A673 (cell line): ENCODE measurements at regions not wholly inside any gene's neighbourhood (a gene's known extent, or its start where the extent isn't known, plus 50 kb on each side); places are given as distances from the start of the nearest gene placed in this dataset.

Experiments
- BruUV-seq: library from RNA; stranded (reverse); fragments of 400-500 nt; replicated peaks from 2 replicates; lab custom pipeline; 2021; lab: Mats Ljungman, UMichigan
- CTCF ChIA-PET: fragments of 300-600 bp; sonication (Branson Sonifier 250); formaldehyde crosslinking; loops from one replicate; lab custom pipeline; 2022; ENCODE audit warnings: antibody characterized with exemption; lab: Charles Lee
- POLR2A ChIA-PET: fragments of 300-600 bp; sonication (Branson Sonifier 250); formaldehyde crosslinking; loops from one replicate; lab custom pipeline; 2022; ENCODE audit warnings: antibody characterized with exemption; ENCODE audit not compliant: low non-redundant PET; lab: Charles Lee
- DNase-seq: peaks from one replicate; pipeline ENCODE4 v3.0.0-alpha.2; 2015; ENCODE audit warnings: low spot score
- H3K27ac ChIP-seq: fragments of 200-600 bp; sonication (generic); 2 replicates; pipeline ENCODE4 v1.5.1; 2016; ENCODE audit warnings: mixed run types, low read depth, mild to moderate bottlenecking, mixed read lengths, antibody characterized with exemption, low read length; ENCODE audit not compliant: poor library complexity, severe bottlenecking
- H3K27me3 ChIP-seq: fragments of 200-600 bp; sonication (generic); replicated peaks from 2 replicates; pipeline ENCODE4 v1.6.1; 2017; ENCODE audit warnings: mixed run types, low read depth, mild to moderate bottlenecking, mixed read lengths, antibody characterized with exemption, low read length; ENCODE audit not compliant: insufficient read depth, poor library complexity
- H3K36me3 ChIP-seq: fragments of 200-600 bp; sonication (generic); 2 replicates; pipeline ENCODE4 v1.6.1; 2016; ENCODE audit warnings: mixed run types, mild to moderate bottlenecking, mixed read lengths, antibody characterized with exemption, low read length; ENCODE audit not compliant: insufficient read depth, poor library complexity, severe bottlenecking
- H3K4me1 ChIP-seq: fragments of 200-600 bp; sonication (generic); 2 replicates; pipeline ENCODE4 v1.6.1; 2017; ENCODE audit warnings: mixed run types, mild to moderate bottlenecking, mixed read lengths, antibody characterized with exemption, low read length; ENCODE audit not compliant: insufficient read depth, poor library complexity, severe bottlenecking
- H3K4me3 ChIP-seq: fragments of 200-600 bp; sonication (generic); 2 replicates; pipeline ENCODE4 v1.5.1; 2016; ENCODE audit warnings: low read depth, mixed run types, mild to moderate bottlenecking, mixed read lengths, low read length; ENCODE audit not compliant: poor library complexity, severe bottlenecking
- H3K9me3 ChIP-seq: fragments of 200-600 bp; sonication (generic); 2 replicates; pipeline ENCODE4 v1.6.1; 2016; ENCODE audit warnings: mixed run types, low read depth, mild to moderate bottlenecking, mixed read lengths, antibody characterized with exemption, low read length; ENCODE audit not compliant: poor library complexity, severe bottlenecking
- CTCF ChIP-seq: fragments of 300-800, 200-600 bp; sonication (generic); conservative IDR thresholded peaks from 2 replicates; pipeline ENCODE4 v1.5.1; 2017; ENCODE audit warnings: low read depth, mild to moderate bottlenecking, antibody characterized with exemption, low read length, moderate library complexity, mixed read lengths
- EZH2 ChIP-seq: fragments of 200-600 bp; sonication (generic); IDR thresholded peaks from 2 replicates; pipeline ENCODE4 v1.6.1; 2017; ENCODE audit warnings: borderline replicate concordance, low read depth, mild to moderate bottlenecking, mixed read lengths, antibody characterized with exemption, low read length; ENCODE audit not compliant: poor library complexity, severe bottlenecking
- intact Hi-C: fragments of 100-400 bp; cut with micrococcal nuclease; formaldehyde crosslinking; loops from one replicate; pipeline ENCODE4 v1.10.0; 2022; ENCODE audit not compliant: unreplicated experiment

- no peak overlapping the region for H3K27ac ChIP-seq
- H3K9me3 ChIP-seq = peaks cover 4% of the 10 kb centered on the region
- POLR2A ChIA-PET = no interaction called here
- no peaks in the 10 kb centered on the region for H3K36me3 ChIP-seq
- no peaks in the 10 kb centered on the region for H3K4me1 ChIP-seq
- BruUV-seq = no TSS peak
- no peak for TF ChIP-seq CTCF
- no peak for TF ChIP-seq EZH2
- intact Hi-C loops = no loop called here
- H3K4me3 ChIP-seq = no peak overlapping the region
- H3K27me3 ChIP-seq = no peaks in the 10 kb centered on the region
- no peak for DNase-seq
- CTCF ChIA-PET = no interaction called here
These were observed 504.7 kb upstream of the RBFOX1 start for GRCh38 chr16:6827931-6828330.

GRCh38 chr16:6827267-6827666 lies 505.4 kb upstream of the RBFOX1 start:
- CTCF ChIA-PET = no interaction called here

GRCh38 chr16:6822041-6822440 lies 510.6 kb upstream of the RBFOX1 start:
- Histone ChIP-seq H3K4me1 (no peaks in the 10 kb centered on the region), H3K36me3 (no peaks in the 10 kb centered on the region), H3K9me3 (peaks cover 4% of the 10 kb centered on the region), H3K4me3 (no peak overlapping the region), H3K27ac (no peak overlapping the region), H3K27me3 (no peaks in the 10 kb centered on the region)
- DNase-seq = no peak
- no TSS peak for BruUV-seq
- intact Hi-C loops = no loop called here
- POLR2A ChIA-PET = no interaction called here
- CTCF ChIA-PET = interaction anchor here (0.5 kb wide), 1 partner anchor 32 kb away, joined by 3 read pairs; no protein-coding TSS in a partner anchor
- TF ChIP-seq EZH2 (no peak), CTCF (no peak)

More at GRCh38 chr16:6827267-6827666, 505.4 kb upstream of the RBFOX1 start:
- Histone ChIP-seq H3K4me3 (no peak overlapping the region), H3K27me3 (no peaks in the 10 kb centered on the region), H3K9me3 (peaks cover 4% of the 10 kb centered on the region), H3K4me1 (no peaks in the 10 kb centered on the region), H3K36me3 (no peaks in the 10 kb centered on the region), H3K27ac (no peak overlapping the region)
- POLR2A ChIA-PET = no interaction called here
- intact Hi-C loops = no loop called here
- no TSS peak for BruUV-seq
- no peak for TF ChIP-seq CTCF
- TF ChIP-seq EZH2 = no peak
- DNase-seq = no peak
